Stimulated activated CD4-positive, alpha-beta T cell treated with anti-CD3 and anti-CD28 coated beads, Interleukin-4, amount 100 ng/mL, for 48 hours (primary cell): ENCODE measurements at regions not wholly inside any gene's neighbourhood (a gene's known extent, or its start where the extent isn't known, plus 50 kb on each side); places are given as distances from the start of the nearest gene placed in this dataset.

Source experiments
- DNase-seq, 2 donors: peaks; one replicate each; pipeline ENCODE4 v3.0.0-alpha.2; 2020; ENCODE audit warnings: low read depth in 2 of 2

- no peak for DNase-seq
Measured at GRCh38 chr20:7333841-7334240, 566.4 kb downstream of the BMP2 start.

- no peak for DNase-seq
Measured at GRCh38 chr20:7346026-7346425, 578.5 kb downstream of the BMP2 start.

- DNase-seq = no peak
Measured at GRCh38 chr20:7346562-7346961, 579.1 kb downstream of the BMP2 start.

GRCh38 chr20:7347409-7347808 is 579.9 kb downstream of the BMP2 start:
- DNase-seq = no peak

- no peak for DNase-seq
Measured at GRCh38 chr20:7348253-7348652, 580.8 kb downstream of the BMP2 start.

GRCh38 chr20:7352165-7352564 is 584.7 kb downstream of the BMP2 start:
- DNase-seq = no peak

GRCh38 chr20:7355051-7355450 is 585.2 kb downstream of the HAO1 start:
- DNase-seq = no peak

- DNase-seq = no peak
Measured at GRCh38 chr20:7358670-7359069, 581.6 kb downstream of the HAO1 start.

GRCh38 chr20:7359739-7360138 is 580.5 kb downstream of the HAO1 start:
- DNase-seq = no peak

GRCh38 chr20:7361321-7361720 is 578.9 kb downstream of the HAO1 start:
- no peak for DNase-seq

- no peak for DNase-seq
Measured at GRCh38 chr20:7361931-7362330, 578.3 kb downstream of the HAO1 start.

GRCh38 chr20:7362601-7363000 is 577.7 kb downstream of the HAO1 start:
- no peak for DNase-seq

GRCh38 chr20:7366189-7366588 is 574.1 kb downstream of the HAO1 start:
- DNase-seq = no peak

- no peak for DNase-seq
Measured at GRCh38 chr20:7371518-7372163, 568.6 kb downstream of the HAO1 start.

GRCh38 chr20:7375905-7376304 is 564.4 kb downstream of the HAO1 start:
- no peak for DNase-seq

- no peak for DNase-seq
Measured at GRCh38 chr20:7378864-7379605, 561.2 kb downstream of the HAO1 start.

- DNase-seq = no peak
Measured at GRCh38 chr20:7379621-7380220, 560.5 kb downstream of the HAO1 start.

- no peak for DNase-seq
Measured at GRCh38 chr20:7383216-7383615, 557.0 kb downstream of the HAO1 start.

- no peak for DNase-seq
Measured at GRCh38 chr20:7387638-7388193, 552.5 kb downstream of the HAO1 start.

- DNase-seq = no peak
Measured at GRCh38 chr20:7389216-7389615, 551.0 kb downstream of the HAO1 start.

GRCh38 chr20:7392542-7393206 is 547.6 kb downstream of the HAO1 start:
- no peak for DNase-seq

- no peak for DNase-seq
Measured at GRCh38 chr20:7399114-7399513, 541.1 kb downstream of the HAO1 start.
